ENCODE measurements at regions not wholly inside any gene's neighbourhood (a gene's known extent, or its start where the extent isn't known, plus 50 kb on each side); places are given as distances from the start of the nearest gene placed in this dataset.

DNA sequence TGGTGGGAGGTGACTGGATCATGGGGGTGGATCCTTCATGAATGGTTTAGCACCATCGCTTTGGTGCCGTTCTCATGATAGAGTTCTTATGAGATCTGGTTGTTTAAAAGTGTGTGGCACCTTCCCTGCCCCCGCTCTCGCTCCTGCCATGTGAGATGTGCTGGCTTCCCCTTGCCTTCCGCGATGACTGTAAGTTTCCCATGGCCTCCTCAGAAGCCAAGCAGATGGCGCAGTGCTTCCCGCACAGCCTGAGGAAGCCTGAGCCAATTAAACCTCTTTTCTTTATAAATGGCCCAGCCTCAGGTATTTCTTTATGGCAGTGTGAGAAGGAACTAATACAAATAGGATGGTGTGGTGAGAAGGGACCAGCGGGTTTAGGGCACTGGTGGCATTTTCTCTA lies 243.3 kb upstream of the CELF2 start:
- Histone ChIP-seq H2AFZ (ENCODE audit: low read depth, low read length, poor library complexity, severe bottlenecking) (no peak overlapping the region), H3K4me3 (replicated peaks in 1 of 2; ENCODE audit: low read depth in 1 of 2, low read length in 2 of 2) (no peak overlapping the region), H3K4me1 (ENCODE audit: control insufficient read depth in 1 of 2, insufficient read depth in 2 of 2, low read length in 2 of 2) (no peaks in the 10 kb centered on the region), H3K79me2 (ENCODE audit: insufficient read depth, low read length) (no peaks in the 10 kb centered on the region), H3K9me2 (ENCODE audit: insufficient read depth) (no peaks in the 10 kb centered on the region), H4K20me1 (ENCODE audit: insufficient read depth) (no peaks in the 10 kb centered on the region), H3K4me2 (ENCODE audit: low read length) (no peak overlapping the region), H3K27ac (ENCODE audit: low read depth, low read length) (no peak overlapping the region), H3K9me3 (ENCODE audit: control insufficient read depth in 1 of 2, insufficient read depth in 1 of 2, low read depth in 1 of 2, low read length in 2 of 2) (peaks cover 9 to 22% of the 10 kb centered on the region in 2 experiments; a peak in 2 of 4 replicates), H3K36me3 (ENCODE audit: control insufficient read depth in 1 of 2, insufficient read depth in 2 of 2, low read length in 2 of 2) (no peaks in the 10 kb centered on the region), H3K9ac (ENCODE audit: low read length) (no peak overlapping the region), H3K27me3 (ENCODE audit: insufficient read depth, low read length) (no peaks in the 10 kb centered on the region)
- BruUV-seq (replicated peaks) = no TSS peak
- DNase-seq (ENCODE audit: low read depth, low spot score) (no peak), ATAC-seq (no peak)
- intact Hi-C loops (cut with micrococcal nuclease) = no loop called here
- ChIA-PET RAD21 (ENCODE audit: low non-redundant PET in 1 of 2, low total read pairs in 2 of 2, uncharacterized antibody in 2 of 2, unreplicated experiment in 2 of 2) (no interaction called here), CTCF (no interaction called here), POLR2A (no interaction called here)
- TF ChIP-seq REST (IDR thresholded peaks at IDR 0.05; ENCODE audit: low read depth) (no peak), ELF1 (IDR thresholded peaks at IDR 0.05; ENCODE audit: borderline replicate concordance, low read depth) (no peak), EZH2 (IDR thresholded peaks at IDR 0.05) (no peak), CBX3 (IDR thresholded peaks at IDR 0.05; ENCODE audit: low read depth) (no peak), ATF3 (IDR thresholded peaks at IDR 0.05) (no peak), POLR2A (IDR thresholded peaks at IDR 0.05; ENCODE audit: borderline replicate concordance, extremely low read depth, insufficient read depth, insufficient read length) (no peak)
- TF ChIP-seq, protein P1, sequence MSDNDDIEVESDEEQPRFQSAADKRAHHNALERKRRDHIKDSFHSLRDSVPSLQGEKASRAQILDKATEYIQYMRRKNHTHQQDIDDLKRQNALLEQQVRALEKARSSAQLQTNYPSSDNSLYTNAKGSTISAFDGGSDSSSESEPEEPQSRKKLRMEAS (IDR thresholded peaks at IDR 0.05) = no peak

- no peaks in the 10 kb centered on the region for H3K9me2 ChIP-seq (ENCODE audit: insufficient read depth)
- no peak overlapping the region for H3K4me3 ChIP-seq (replicated peaks in 1 of 2; ENCODE audit: low read depth in 1 of 2, low read length in 2 of 2)
- H3K27ac ChIP-seq (ENCODE audit: low read depth, low read length) = no peak overlapping the region
- H3K79me2 ChIP-seq (ENCODE audit: insufficient read depth, low read length) = no peaks in the 10 kb centered on the region
- H3K36me3 ChIP-seq (ENCODE audit: control insufficient read depth in 1 of 2, insufficient read depth in 2 of 2, low read length in 2 of 2) = no peaks in the 10 kb centered on the region
- intact Hi-C loops (cut with micrococcal nuclease) = no loop called here
- ChIA-PET CTCF (no interaction called here), POLR2A (no interaction called here), RAD21 (ENCODE audit: low non-redundant PET in 1 of 2, low total read pairs in 2 of 2, uncharacterized antibody in 2 of 2, unreplicated experiment in 2 of 2) (no interaction called here)
- no peak overlapping the region for H3K9ac ChIP-seq (ENCODE audit: low read length)
- H3K9me3 ChIP-seq (ENCODE audit: control insufficient read depth in 1 of 2, insufficient read depth in 1 of 2, low read depth in 1 of 2, low read length in 2 of 2) = peaks cover 9 to 18% of the 10 kb centered on the region in 2 experiments; a peak in 2 of 4 replicates
- TF ChIP-seq YY1 (IDR thresholded peaks at IDR 0.05; ENCODE audit: extremely low read depth, insufficient replicate concordance, low read depth, low read length) = no peak
- no peak for TF ChIP-seq ELF1 (IDR thresholded peaks at IDR 0.05; ENCODE audit: borderline replicate concordance, low read depth)
- no peak for TF ChIP-seq ATF3 (IDR thresholded peaks at IDR 0.05)
- no peak for TF ChIP-seq TCF7L2 (IDR thresholded peaks at IDR 0.05; ENCODE audit: borderline replicate concordance, extremely low read depth, insufficient read depth, insufficient read length)
- no peak for TF ChIP-seq REST (IDR thresholded peaks at IDR 0.05; ENCODE audit: low read depth)
- no peak for TF ChIP-seq POLR2A (IDR thresholded peaks at IDR 0.05; ENCODE audit: borderline replicate concordance, extremely low read depth, insufficient read depth, insufficient read length)
- no peaks in the 10 kb centered on the region for H3K27me3 ChIP-seq (ENCODE audit: insufficient read depth, low read length)
- no peak for ATAC-seq
- H3K4me1 ChIP-seq (ENCODE audit: control insufficient read depth in 1 of 2, insufficient read depth in 2 of 2, low read length in 2 of 2) = no peaks in the 10 kb centered on the region
- BruUV-seq (replicated peaks) = no TSS peak
- no peaks in the 10 kb centered on the region for H4K20me1 ChIP-seq (ENCODE audit: insufficient read depth)
- no peak for DNase-seq (ENCODE audit: low read depth, low spot score)
- H3K4me2 ChIP-seq (ENCODE audit: low read length) = no peak overlapping the region
- H2AFZ ChIP-seq (ENCODE audit: low read depth, low read length, poor library complexity, severe bottlenecking) = no peak overlapping the region
These were observed 241.3 kb upstream of the CELF2 start for GRCh38 chr10:10776363-10776762.

Measured in HCT116 (cell line).